ENCODE measurements at regions not wholly inside any gene's neighbourhood (a gene's known extent, or its start where the extent isn't known, plus 50 kb on each side); places are given as distances from the start of the nearest gene placed in this dataset.
A peak's percentile ranks its signal among the peaks of the same experiment; 100 is the strongest.

- TF ChIP-seq ZBTB43 (CRISPR knock-in tag; IDR thresholded peaks at IDR 0.05) (peak; percentile 59; the same call in 1 of the 2 replicates), E2F5 (CRISPR knock-in tag; IDR thresholded peaks at IDR 0.05) (no peak), ZNF219 (CRISPR knock-in tag; IDR thresholded peaks at IDR 0.05; ENCODE audit: borderline replicate concordance) (no peak), ATF3 (CRISPR knock-in tag; conservative IDR thresholded peaks at IDR 0.05) (no peak), FOXP1 (CRISPR knock-in tag; IDR thresholded peaks at IDR 0.05; ENCODE audit: borderline replicate concordance) (no peak)
Measured at GRCh38 chr14:46322076-46322475, 329.5 kb downstream of the RPL10L start (continued).

- no peak for TF ChIP-seq ETV6 (CRISPR knock-in tag; IDR thresholded peaks at IDR 0.05)
- no peak for TF ChIP-seq NR1H2 (CRISPR knock-in tag; IDR thresholded peaks at IDR 0.05)
- no peak for TF ChIP-seq ZNF232 (CRISPR knock-in tag; IDR thresholded peaks at IDR 0.05)
- TF ChIP-seq KAT7 (CRISPR knock-in tag; IDR thresholded peaks at IDR 0.05; ENCODE audit: borderline replicate concordance) = no peak
- TF ChIP-seq TCF7 (CRISPR knock-in tag; IDR thresholded peaks at IDR 0.05; ENCODE audit: low read depth) = no peak
Measured at GRCh38 chr14:46306267-46306666, 345.3 kb downstream of the RPL10L start.

GRCh38 chr14:46300765-46301164, 350.8 kb downstream of the RPL10L start:
- H3K4me3 Mint-ChIP-seq = no peak overlapping the region
- ChIA-PET CTCF (no interaction called here), POLR2A (no interaction called here)
- peaks cover 29% of the 10 kb centered on the region for H3K9me3 Mint-ChIP-seq
- no peaks in the 10 kb centered on the region for H3K36me3 Mint-ChIP-seq
- no peaks in the 10 kb centered on the region for H3K4me1 Mint-ChIP-seq
- H3K27ac Mint-ChIP-seq = no peak overlapping the region
- DNase-seq (ENCODE audit: low spot score) = no peak
- no peak for ATAC-seq
- no peaks in the 10 kb centered on the region for H3K27me3 Mint-ChIP-seq (ENCODE audit: low read depth)
- no peak for TF ChIP-seq HMGA2 (CRISPR knock-in tag; IDR thresholded peaks at IDR 0.05)
- TF ChIP-seq PRRX2 (CRISPR knock-in tag; IDR thresholded peaks at IDR 0.05) = no peak
- TF ChIP-seq SOX15 (CRISPR knock-in tag; IDR thresholded peaks at IDR 0.05) = no peak

More at GRCh38 chr14:46306267-46306666, 345.3 kb downstream of the RPL10L start:
- no peak for DNase-seq (ENCODE audit: low spot score)
- peak; percentile 30; the same call in 1 of the 2 replicates for ATAC-seq
- peaks cover 8% of the 10 kb centered on the region; the same call in 1 of the 2 replicates for H3K9me3 Mint-ChIP-seq
- ChIA-PET CTCF (no interaction called here), POLR2A (no interaction called here)
- H3K36me3 Mint-ChIP-seq = no peaks in the 10 kb centered on the region
- peaks cover 5% of the 10 kb centered on the region for H3K4me1 Mint-ChIP-seq
- H3K27me3 Mint-ChIP-seq (ENCODE audit: low read depth) = no peaks in the 10 kb centered on the region
- no peak overlapping the region for H3K27ac Mint-ChIP-seq
- H3K4me3 Mint-ChIP-seq = no peak overlapping the region

- Mint-ChIP-seq H3K36me3 (peaks cover 21% of the 10 kb centered on the region), H3K27ac (no peak overlapping the region), H3K4me1 (no peaks in the 10 kb centered on the region), H3K4me3 (no peak overlapping the region), H3K9me3 (peaks cover 62% of the 10 kb centered on the region), H3K27me3 (ENCODE audit: low read depth) (no peaks in the 10 kb centered on the region; the same call in 1 of the 2 replicates)
- ChIA-PET CTCF (no interaction called here), POLR2A (no interaction called here)
- ATAC-seq = no peak
- TF ChIP-seq STAT6 (CRISPR knock-in tag; conservative IDR thresholded peaks at IDR 0.05; ENCODE audit: low read depth) = no peak
- no peak for TF ChIP-seq HMGA2 (CRISPR knock-in tag; IDR thresholded peaks at IDR 0.05)
- no peak for TF ChIP-seq TEAD1 (CRISPR knock-in tag; IDR thresholded peaks at IDR 0.05)
- TF ChIP-seq ZNF121 (CRISPR knock-in tag; IDR thresholded peaks at IDR 0.05) = no peak
- TF ChIP-seq TCF7 (CRISPR knock-in tag; IDR thresholded peaks at IDR 0.05; ENCODE audit: low read depth) = no peak
- DNase-seq (ENCODE audit: low spot score) = no peak
Measured at GRCh38 chr14:46290706-46291105, 360.9 kb downstream of the RPL10L start.
